Heart right ventricle (tissue), 16 donors: ENCODE measurements at regions not wholly inside any gene's neighbourhood (a gene's known extent, or its start where the extent isn't known, plus 50 kb on each side); places are given as distances from the start of the nearest gene placed in this dataset.
"Not testable (repeated sequence)": the region's sequence is repeated elsewhere in the genome, so short reads cannot be mapped to it uniquely, and the experiment has no call there.

Experiments
- ATAC-seq, 8 donors: fragments of 200-7000 bp; cut with Tn5 transposase; one replicate each; pipeline ENCODE4 v1.9.1; 2020; ENCODE audit warnings: mild to moderate bottlenecking in 8 of 8, moderate library complexity in 8 of 8, moderate number of reproducible peaks in 1 of 8
- DNase-seq, 2 donors: peaks; one replicate each; pipeline ENCODE4 v3.0.0-alpha.2; 2020
- H3K27ac ChIP-seq, 10 donors: fragments of 200-600 bp; sonication (generic) in 2 of 10; one replicate each; pipeline versions ENCODE4 v1.5.0 to v1.8.0; 2020 to 2022; ENCODE audit warnings: mild to moderate bottlenecking in 3 of 10
- H3K27me3 ChIP-seq, 7 donors: fragments of 200-600 bp; one replicate each; pipeline ENCODE4 v1.8.0; 2021 to 2022; ENCODE audit warnings: mild to moderate bottlenecking in 2 of 7
- H3K36me3 ChIP-seq, 9 donors: fragments of 200-600 bp; sonication (generic) in 1 of 9; one replicate each; pipeline versions ENCODE4 v1.5.0 to v1.8.0; 2020 to 2022; ENCODE audit warnings: mild to moderate bottlenecking in 2 of 9
- H3K4me1 ChIP-seq, 9 donors: fragments of 200-600 bp; sonication (generic) in 1 of 9; one replicate each; pipeline versions ENCODE4 v1.5.0 to v1.8.0; 2020 to 2022; ENCODE audit warnings: mild to moderate bottlenecking in 4 of 9
- H3K4me3 ChIP-seq, 10 donors: fragments of 200-600 bp; sonication (generic) in 2 of 10; one replicate each; pipeline versions ENCODE4 v1.5.0 to v1.8.0; 2020 to 2022; ENCODE audit warnings: mild to moderate bottlenecking in 7 of 10, moderate library complexity in 2 of 10
- H3K9me3 ChIP-seq, 11 donors: fragments of 200-600 bp in 10 of 11; sonication (generic) in 2 of 11; one replicate each; pipeline versions ENCODE4 v1.5.0 to v1.8.0; 2013 to 2022; ENCODE audit warnings: mild to moderate bottlenecking in 2 of 11, control low read depth in 1 of 11, moderate library complexity in 1 of 11
- WGBS, 2 donors: extraction: QIAGEN DNeasy Blood & Tissue Kit; methylation state at CpG; one replicate each; pipeline ENCODE4 v1.1.7; 2013; ENCODE audit warnings: inconsistent platforms in 1 of 2; 5-methylcytosine and 5-hydroxymethylcytosine counted together
- intact Hi-C, 10 donors: fragments of 100-400 bp; cut with DNase I; formaldehyde crosslinking; loops; one replicate each; pipeline versions ENCODE4 v1.11.1 to v1.14.2; 2022
- TF ChIP-seq, protein P1 (sequence below), 9 donors: fragments of 200-600 bp; sonication (generic) in 2 of 9; IDR thresholded peaks; one replicate each; pipeline versions ENCODE4 v1.5.0 to v1.8.0; 2021 to 2022; ENCODE audit warnings: antibody characterized with exemption in 9 of 9, mild to moderate bottlenecking in 5 of 9, moderate library complexity in 1 of 9
- donor health status: Arrhythmogenic right ventricular cardiomyopathy.
- donor health status: ischemic (EF 13 %, LVEDD 7.1; RV severe dilation, severe dysfunction).
- donor health status: healthy with polysubstance abuse.
- donor health status: DM: no; HTN: yes; CAD: no.
- donor health status: DM: no; HTN: no; CAD: no.
- donor health status: ischemic (EF 25% LVEDD 6.9; RV normal size, moderate dysfunction).
- donor health status: ischemic (EF 25% LVEDD 5.7; RV mildly dilated, moderate dysfunction).
- donor health status: healthy.
- donor health status: DM: yes; HTN: yes; CAD: no.
- donor health status: Ischemic cardiomyopathy.
- donor health status: ischemic (EF 35%, LVEDD 5.7; RV mildly dilated, moderate dysfunction).
- donor health status: nonischemic (EF 11% LVEDD 7.7; RV severe dilation, severe dysfunction).
- donor health status: DM: yes; HTN: yes; CAD: no.
- donor health status: PGD.
- donor health status: ischemic (EF 29% LVEDD 5.4; RV normal size, mild dysfunction).
- donor health status: nonischemic (EF 23%, LVEDD 6.1; RV moderate dilation, normal function).

- H3K9me3 ChIP-seq = no peaks in the 10 kb centered on the region
- intact Hi-C loops = loop anchor here in 1 of 10 donors (10.0 kb wide), 1 partner anchor 101 kb away; no protein-coding TSS in a partner anchor
- H3K36me3 ChIP-seq = no peaks in the 10 kb centered on the region
- TF ChIP-seq, protein P1, sequence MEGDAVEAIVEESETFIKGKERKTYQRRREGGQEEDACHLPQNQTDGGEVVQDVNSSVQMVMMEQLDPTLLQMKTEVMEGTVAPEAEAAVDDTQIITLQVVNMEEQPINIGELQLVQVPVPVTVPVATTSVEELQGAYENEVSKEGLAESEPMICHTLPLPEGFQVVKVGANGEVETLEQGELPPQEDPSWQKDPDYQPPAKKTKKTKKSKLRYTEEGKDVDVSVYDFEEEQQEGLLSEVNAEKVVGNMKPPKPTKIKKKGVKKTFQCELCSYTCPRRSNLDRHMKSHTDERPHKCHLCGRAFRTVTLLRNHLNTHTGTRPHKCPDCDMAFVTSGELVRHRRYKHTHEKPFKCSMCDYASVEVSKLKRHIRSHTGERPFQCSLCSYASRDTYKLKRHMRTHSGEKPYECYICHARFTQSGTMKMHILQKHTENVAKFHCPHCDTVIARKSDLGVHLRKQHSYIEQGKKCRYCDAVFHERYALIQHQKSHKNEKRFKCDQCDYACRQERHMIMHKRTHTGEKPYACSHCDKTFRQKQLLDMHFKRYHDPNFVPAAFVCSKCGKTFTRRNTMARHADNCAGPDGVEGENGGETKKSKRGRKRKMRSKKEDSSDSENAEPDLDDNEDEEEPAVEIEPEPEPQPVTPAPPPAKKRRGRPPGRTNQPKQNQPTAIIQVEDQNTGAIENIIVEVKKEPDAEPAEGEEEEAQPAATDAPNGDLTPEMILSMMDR (IDR thresholded peaks at IDR 0.05) = no peak
- H3K27me3 ChIP-seq = peaks cover 0 to 52% (median 29%) of the 10 kb centered on the region in 7 donors
- 83 to 86% methylated on average over 11 of the region's 11 CpGs for WGBS, 2 donors
- no peak overlapping the region for H3K27ac ChIP-seq
- H3K4me1 ChIP-seq = no peaks in the 10 kb centered on the region
- H3K4me3 ChIP-seq = no peak overlapping the region
- DNase-seq (no peak), ATAC-seq (no peak)
These were observed 110.4 kb upstream of the EXOC2 start for GRCh38 chr6:803191-803977.

DNA sequence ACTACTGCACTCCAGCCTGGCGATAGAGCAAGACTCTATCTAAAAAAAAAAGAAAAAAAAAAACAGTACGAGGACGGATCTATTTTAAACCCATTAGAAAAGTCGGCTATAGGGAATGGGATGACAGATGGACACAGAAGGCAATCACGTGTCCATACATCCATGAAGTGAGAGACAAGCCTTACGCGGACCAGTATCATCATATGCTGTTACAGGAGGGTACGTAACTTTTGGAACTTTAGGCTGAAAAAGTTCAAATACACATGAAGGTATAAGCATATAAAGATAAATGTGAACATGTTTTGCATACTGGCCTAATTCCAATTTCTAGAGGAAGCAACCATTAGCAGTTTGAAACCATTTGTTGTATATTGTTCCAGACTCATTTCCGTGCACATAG, 109.8 kb upstream of the EXOC2 start:
- peaks cover 0 to 53% (median 36%) of the 10 kb centered on the region in 7 donors for H3K27me3 ChIP-seq
- DNase-seq (no peak), ATAC-seq (no peak)

GRCh38 chr6:802223-802622, 109.3 kb upstream of the EXOC2 start:
- peaks cover 0 to 54% (median 39%) of the 10 kb centered on the region in 7 donors for H3K27me3 ChIP-seq
- 73 to 83% methylated on average over 10 of the region's 10 CpGs for WGBS, 2 donors
- H3K4me3 ChIP-seq, H3K27ac ChIP-seq, H3K9me3 ChIP-seq, DNase-seq, H3K4me1 ChIP-seq, H3K36me3 ChIP-seq, ATAC-seq: not testable (repeated sequence)
- intact Hi-C loops = loop anchor here in 1 of 10 donors (10.0 kb wide), 1 partner anchor 103 kb away; no protein-coding TSS in a partner anchor

More for the DNA sequence above, 109.8 kb upstream of the EXOC2 start:
- WGBS, 2 donors = 50 to 56% methylated on average over 9 of the region's 9 CpGs
- H3K4me3 ChIP-seq = no peak overlapping the region
- no peaks in the 10 kb centered on the region for H3K4me1 ChIP-seq
- intact Hi-C loops = loop anchor here in 1 of 10 donors (10.0 kb wide), 1 partner anchor 102 kb away; no protein-coding TSS in a partner anchor
- no peaks in the 10 kb centered on the region for H3K9me3 ChIP-seq
- H3K27ac ChIP-seq = no peak overlapping the region
- H3K36me3 ChIP-seq = no peaks in the 10 kb centered on the region
- TF ChIP-seq, protein P1 (IDR thresholded peaks at IDR 0.05) = no peak

GRCh38 chr6:799769-800168, 106.8 kb upstream of the EXOC2 start:
- WGBS, 2 donors = 82 to 84% methylated on average over 6 of the region's 6 CpGs
- H3K4me3 ChIP-seq = no peak overlapping the region
- intact Hi-C loops = loop anchor here in 9 of 10 donors (1.0 to 10.0 kb wide), 4 partner anchors 105 to 598 kb away; no protein-coding TSS in a partner anchor

More at GRCh38 chr6:799769-800168, 106.8 kb upstream of the EXOC2 start:
- no peaks in the 10 kb centered on the region for H3K36me3 ChIP-seq
- TF ChIP-seq, protein P1 (IDR thresholded peaks at IDR 0.05) = no peak
- H3K27ac ChIP-seq = no peak overlapping the region
- ATAC-seq = no peak
- H3K9me3 ChIP-seq = no peaks in the 10 kb centered on the region
- peaks cover 0 to 78% (median 64%) of the 10 kb centered on the region in 7 donors for H3K27me3 ChIP-seq
- DNase-seq = no peak
- H3K4me1 ChIP-seq = no peaks in the 10 kb centered on the region
